Mesothelial cell of epicardium (in vitro differentiated cells): ENCODE measurements at regions not wholly inside any gene's neighbourhood (a gene's known extent, or its start where the extent isn't known, plus 50 kb on each side); places are given as distances from the start of the nearest gene placed in this dataset.
"Not testable (repeated sequence)": the region's sequence is repeated elsewhere in the genome, so short reads cannot be mapped to it uniquely, and the experiment has no call there.

Source experiments
- DNase-seq, 2 experiments: peaks; one replicate each; pipeline ENCODE4 v3.0.0; 2021; ENCODE audit warnings: low spot score in 2 of 2; ENCODE audit not compliant: unreplicated experiment in 2 of 2
- H3K27ac Mint-ChIP-seq: 2 replicates; pipeline ENCODE4 v1.8.0; 2021; ENCODE audit warnings: mixed read lengths
- H3K27me3 Mint-ChIP-seq: 2 replicates; pipeline ENCODE4 v1.8.0; 2021; ENCODE audit warnings: low read depth, mixed read lengths
- H3K36me3 Mint-ChIP-seq: 2 replicates; pipeline ENCODE4 v1.8.0; 2021; ENCODE audit warnings: mixed read lengths
- H3K4me1 Mint-ChIP-seq: 2 replicates; pipeline ENCODE4 v1.8.0; 2021; ENCODE audit warnings: mixed read lengths
- H3K4me3 Mint-ChIP-seq: 2 replicates; pipeline ENCODE4 v1.8.0; 2021; ENCODE audit warnings: mild to moderate bottlenecking, moderate library complexity, mixed read lengths
- H3K9me3 Mint-ChIP-seq: 2 replicates; pipeline ENCODE4 v1.8.0; 2021; ENCODE audit warnings: mixed read lengths

DNA sequence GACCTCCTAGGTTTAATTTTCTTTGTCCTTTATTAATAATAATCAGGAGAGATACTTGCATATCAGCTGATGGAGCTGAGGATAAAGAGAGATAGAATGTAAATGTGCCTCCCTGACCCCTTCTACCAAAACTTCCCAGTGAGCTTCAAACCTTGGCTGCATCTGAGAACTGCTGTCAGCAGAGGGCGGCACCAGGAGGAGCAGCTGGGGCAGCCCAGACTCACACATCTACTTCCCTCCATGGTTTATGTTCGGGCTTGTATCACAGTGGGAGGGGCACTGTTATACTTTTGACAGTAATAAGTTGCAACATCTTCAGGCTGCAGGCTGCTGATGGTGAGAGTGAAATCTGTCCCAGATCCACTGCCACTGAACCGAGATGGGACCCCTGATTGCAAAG is 521.7 kb downstream of the RPIA start:
- H3K27ac Mint-ChIP-seq, H3K27me3 Mint-ChIP-seq, H3K4me1 Mint-ChIP-seq, DNase-seq, H3K4me3 Mint-ChIP-seq, H3K36me3 Mint-ChIP-seq: not testable (repeated sequence)
- peaks cover 35% of the 10 kb centered on the region for H3K9me3 Mint-ChIP-seq

- H3K27me3 Mint-ChIP-seq, H3K36me3 Mint-ChIP-seq, H3K27ac Mint-ChIP-seq, DNase-seq, H3K4me1 Mint-ChIP-seq, H3K4me3 Mint-ChIP-seq: not testable (repeated sequence)
- peaks cover 35% of the 10 kb centered on the region for H3K9me3 Mint-ChIP-seq
Measured at GRCh38 chr2:89213811-89214210, 522.3 kb downstream of the RPIA start.

GRCh38 chr2:89221474-89221873 is 530.0 kb downstream of the RPIA start:
- H3K4me3 Mint-ChIP-seq, H3K27ac Mint-ChIP-seq, DNase-seq, H3K9me3 Mint-ChIP-seq, H3K27me3 Mint-ChIP-seq, H3K36me3 Mint-ChIP-seq, H3K4me1 Mint-ChIP-seq: not testable (repeated sequence)

GRCh38 chr2:89222063-89222732 is 530.7 kb downstream of the RPIA start:
- not testable (repeated sequence) for H3K27me3 Mint-ChIP-seq, H3K9me3 Mint-ChIP-seq, H3K4me3 Mint-ChIP-seq, H3K27ac Mint-ChIP-seq, DNase-seq, H3K4me1 Mint-ChIP-seq, H3K36me3 Mint-ChIP-seq

DNA sequence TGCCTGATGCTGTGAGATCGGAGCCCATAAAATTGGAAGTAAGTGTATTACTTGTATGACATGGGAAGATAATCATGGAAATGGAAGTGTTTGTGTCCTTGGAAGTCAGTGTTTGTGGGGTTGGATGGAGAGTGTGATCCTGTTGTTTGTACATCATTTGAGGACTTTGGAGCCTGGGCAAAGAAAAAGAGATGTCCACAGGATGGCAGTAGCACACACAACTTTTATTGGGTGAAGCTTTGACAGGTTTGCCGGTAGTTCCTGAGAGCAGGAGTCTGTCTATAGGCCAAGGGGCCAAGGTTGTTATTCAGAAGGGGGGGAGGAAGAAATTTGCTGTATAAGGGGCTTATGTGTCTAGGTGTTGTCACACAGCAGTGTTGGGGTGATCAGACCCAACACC is 533.3 kb downstream of the RPIA start:
- H3K27me3 Mint-ChIP-seq, H3K36me3 Mint-ChIP-seq, H3K4me1 Mint-ChIP-seq, H3K4me3 Mint-ChIP-seq, H3K27ac Mint-ChIP-seq, DNase-seq: not testable (repeated sequence)
- peaks cover 10% of the 10 kb centered on the region for H3K9me3 Mint-ChIP-seq

- not testable (repeated sequence) for H3K27ac Mint-ChIP-seq, H3K4me3 Mint-ChIP-seq, DNase-seq, H3K9me3 Mint-ChIP-seq, H3K36me3 Mint-ChIP-seq, H3K4me1 Mint-ChIP-seq, H3K27me3 Mint-ChIP-seq
Measured at GRCh38 chr2:89229979-89230378, 538.5 kb downstream of the RPIA start.

GRCh38 chr2:89231241-89231640 is 539.8 kb downstream of the RPIA start:
- not testable (repeated sequence) for H3K4me3 Mint-ChIP-seq, H3K27me3 Mint-ChIP-seq, H3K27ac Mint-ChIP-seq, DNase-seq, H3K9me3 Mint-ChIP-seq, H3K36me3 Mint-ChIP-seq, H3K4me1 Mint-ChIP-seq

- H3K36me3 Mint-ChIP-seq, result not testable (repeated sequence)
Measured at GRCh38 chr2:89233931-89234330, 542.5 kb downstream of the RPIA start.

GRCh38 chr2:89234818-89235466 is 543.5 kb downstream of the RPIA start:
- not testable (repeated sequence) for H3K27me3 Mint-ChIP-seq, H3K4me3 Mint-ChIP-seq, H3K4me1 Mint-ChIP-seq, H3K36me3 Mint-ChIP-seq, DNase-seq, H3K9me3 Mint-ChIP-seq, H3K27ac Mint-ChIP-seq

More at GRCh38 chr2:89233931-89234330, 542.5 kb downstream of the RPIA start:
- not testable (repeated sequence) for DNase-seq, H3K4me3 Mint-ChIP-seq, H3K4me1 Mint-ChIP-seq, H3K9me3 Mint-ChIP-seq, H3K27ac Mint-ChIP-seq, H3K27me3 Mint-ChIP-seq

- H3K4me1 Mint-ChIP-seq, H3K27me3 Mint-ChIP-seq, H3K27ac Mint-ChIP-seq, H3K4me3 Mint-ChIP-seq, H3K9me3 Mint-ChIP-seq, H3K36me3 Mint-ChIP-seq, DNase-seq: not testable (repeated sequence)
Measured at GRCh38 chr2:89236832-89237450, 545.5 kb downstream of the RPIA start.

DNA sequence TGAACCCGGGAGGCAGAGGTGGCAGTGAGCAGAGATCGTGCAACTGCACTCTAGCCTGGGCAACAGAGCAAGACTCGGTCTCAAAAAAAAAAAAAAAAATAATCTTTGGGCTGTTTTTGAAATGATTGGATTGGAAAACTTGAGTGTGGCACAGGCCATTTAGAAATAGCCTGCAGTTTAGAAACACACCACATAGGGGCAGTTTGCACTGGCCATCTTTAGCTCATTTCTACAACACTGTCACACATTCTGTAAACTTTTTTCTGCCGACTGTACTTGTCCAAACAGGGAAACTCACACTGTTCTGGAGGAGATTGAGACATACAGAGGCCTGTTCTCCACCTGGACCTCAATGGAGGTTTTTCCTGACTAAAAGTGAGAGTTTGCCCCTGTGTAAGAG is 546.3 kb downstream of the RPIA start:
- H3K36me3 Mint-ChIP-seq, H3K4me3 Mint-ChIP-seq, H3K27ac Mint-ChIP-seq, H3K9me3 Mint-ChIP-seq, H3K4me1 Mint-ChIP-seq, H3K27me3 Mint-ChIP-seq, DNase-seq: not testable (repeated sequence)

DNA sequence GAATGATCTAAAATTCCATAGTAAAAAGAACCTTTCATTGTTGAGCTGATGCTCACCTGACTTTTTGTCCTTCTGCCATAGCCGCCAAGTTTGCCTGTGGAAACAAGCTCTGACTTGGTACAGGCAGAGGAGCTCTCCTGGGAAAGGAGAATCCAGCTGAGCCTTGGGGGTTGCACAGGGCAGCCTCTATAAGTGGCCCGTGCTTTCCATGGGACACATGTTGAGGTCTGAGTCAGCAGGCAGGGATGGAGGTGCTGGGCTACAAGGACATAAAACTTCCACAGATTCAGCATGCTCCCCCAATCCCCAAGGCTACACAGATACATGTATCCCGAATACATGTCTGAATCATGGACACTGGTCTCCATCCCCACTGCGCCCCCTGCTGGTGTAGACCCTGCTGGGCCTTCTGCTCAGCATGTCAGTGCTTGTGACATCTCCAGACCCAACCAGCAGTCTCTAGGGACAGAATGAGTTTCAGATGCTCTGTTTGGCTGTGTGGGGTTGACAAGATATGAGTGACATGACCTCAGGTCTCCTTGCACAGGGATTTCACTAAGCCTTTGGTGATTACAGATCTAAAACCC is 551.7 kb downstream of the RPIA start:
- H3K4me3 Mint-ChIP-seq, H3K27me3 Mint-ChIP-seq, H3K4me1 Mint-ChIP-seq, H3K27ac Mint-ChIP-seq, DNase-seq, H3K36me3 Mint-ChIP-seq: not testable (repeated sequence)
- peaks cover 16% of the 10 kb centered on the region for H3K9me3 Mint-ChIP-seq

GRCh38 chr2:89244407-89244806 is 552.9 kb downstream of the RPIA start:
- not testable (repeated sequence) for H3K4me1 Mint-ChIP-seq, H3K27me3 Mint-ChIP-seq, H3K4me3 Mint-ChIP-seq, DNase-seq, H3K36me3 Mint-ChIP-seq, H3K27ac Mint-ChIP-seq
- peaks cover 21% of the 10 kb centered on the region for H3K9me3 Mint-ChIP-seq

GRCh38 chr2:89245478-89245877 is 554.0 kb downstream of the RPIA start:
- H3K27ac Mint-ChIP-seq, DNase-seq, H3K27me3 Mint-ChIP-seq, H3K4me3 Mint-ChIP-seq, H3K4me1 Mint-ChIP-seq, H3K36me3 Mint-ChIP-seq: not testable (repeated sequence)
- H3K9me3 Mint-ChIP-seq, result peaks cover 21% of the 10 kb centered on the region
